ENCODE measurements at regions not wholly inside any gene's neighbourhood (a gene's known extent, or its start where the extent isn't known, plus 50 kb on each side); places are given as distances from the start of the nearest gene placed in this dataset.

DNA sequence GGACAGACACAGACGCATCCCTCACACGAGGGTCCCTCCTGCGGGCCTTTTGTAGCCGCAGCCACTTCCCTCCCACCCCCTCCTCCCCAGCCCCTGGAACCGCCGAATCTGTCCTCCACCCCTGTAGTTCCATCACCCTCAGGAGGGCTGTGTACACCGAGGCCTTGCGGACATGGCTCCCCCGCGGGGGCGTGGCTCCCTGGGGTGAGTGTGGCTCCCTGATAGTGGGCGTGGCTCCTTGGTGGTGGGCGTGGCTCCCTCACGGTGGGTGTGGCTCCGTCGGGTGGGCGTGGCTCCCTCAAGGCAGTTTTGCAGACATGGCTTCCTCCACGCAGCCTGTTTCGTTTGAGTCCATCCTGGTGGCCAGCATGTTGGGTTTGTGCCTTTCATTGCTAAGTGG lies 420.7 kb upstream of the SALL3 start:
- TF ChIP-seq POLR2A (IDR thresholded peaks at IDR 0.05; ENCODE audit: low read length) (no peak), GATA1 (IDR thresholded peaks at IDR 0.05; ENCODE audit: low read depth, low read length) (no peak)

Data from erythroblast (primary cell).